ENCODE measurements at regions not wholly inside any gene's neighbourhood (a gene's known extent, or its start where the extent isn't known, plus 50 kb on each side); places are given as distances from the start of the nearest gene placed in this dataset.

- DNase-seq (ENCODE audit: insufficient read length, low spot score): no peak
- no peak for FAIRE-seq
- no peak for TF ChIP-seq POLR2A (IDR thresholded peaks at IDR 0.05; ENCODE audit: low read depth, low read length)
Measured at GRCh38 chr5:167863883-167864282, 427.6 kb upstream of the WWC1 start.

GRCh38 chr5:167864801-167865200 lies 426.6 kb upstream of the WWC1 start:
- TF ChIP-seq POLR2A (IDR thresholded peaks at IDR 0.05; ENCODE audit: low read depth, low read length): no peak
- FAIRE-seq (no peak), DNase-seq (ENCODE audit: insufficient read length, low spot score) (no peak)

- no peak for TF ChIP-seq POLR2A (IDR thresholded peaks at IDR 0.05; ENCODE audit: low read depth, low read length)
- no peak for DNase-seq (ENCODE audit: insufficient read length, low spot score)
- FAIRE-seq: no peak
Measured at GRCh38 chr5:167866797-167867196, 424.6 kb upstream of the WWC1 start.

DNA sequence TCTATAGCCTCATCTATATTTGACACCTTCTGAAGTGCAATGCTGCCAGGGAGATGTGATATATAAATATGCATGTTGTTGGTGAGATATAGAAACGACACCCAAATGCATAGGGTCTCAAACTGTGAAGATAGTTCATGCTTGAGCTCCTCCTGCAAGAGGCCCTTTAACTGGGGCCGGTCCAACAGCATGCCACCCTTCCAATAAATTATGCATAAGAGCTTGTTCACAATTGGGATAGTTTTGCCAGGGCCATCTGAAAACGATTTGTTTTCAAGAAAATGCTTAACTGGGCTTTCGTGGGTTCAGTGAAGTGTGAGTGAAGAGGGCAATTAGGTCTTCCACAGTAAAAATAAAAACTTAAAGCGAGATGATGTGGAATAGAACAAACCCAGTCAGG lies 424.2 kb upstream of the WWC1 start:
- FAIRE-seq: no peak
- TF ChIP-seq POLR2A (IDR thresholded peaks at IDR 0.05; ENCODE audit: low read depth, low read length): no peak
- no peak for DNase-seq (ENCODE audit: insufficient read length, low spot score)

DNA sequence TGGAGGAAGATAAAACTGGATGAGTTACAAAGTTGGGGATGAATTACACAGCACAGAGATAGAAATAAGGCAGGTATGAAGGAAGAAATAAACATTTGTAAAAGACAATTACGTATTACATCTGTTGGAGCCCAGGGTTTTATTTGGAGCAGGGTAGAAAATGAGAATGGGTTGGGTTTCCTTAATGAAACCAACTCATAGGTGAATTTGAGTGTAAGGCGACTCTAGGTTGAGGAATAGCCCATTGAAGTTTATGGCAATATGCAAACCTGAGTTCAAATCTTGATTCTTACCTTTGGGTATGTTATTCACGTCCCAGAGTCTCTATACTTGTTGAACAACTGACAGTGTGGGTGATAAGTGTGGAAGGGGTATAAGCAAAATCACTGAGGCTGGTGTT lies 422.3 kb upstream of the WWC1 start:
- no peak for TF ChIP-seq POLR2A (IDR thresholded peaks at IDR 0.05; ENCODE audit: low read depth, low read length)
- DNase-seq (ENCODE audit: insufficient read length, low spot score) (no peak), FAIRE-seq (no peak)

- TF ChIP-seq POLR2A (IDR thresholded peaks at IDR 0.05; ENCODE audit: low read depth, low read length): no peak
- FAIRE-seq: no peak
- DNase-seq (ENCODE audit: insufficient read length, low spot score): no peak
Measured at GRCh38 chr5:167870055-167870454, 421.4 kb upstream of the WWC1 start.

- FAIRE-seq: no peak
- DNase-seq (ENCODE audit: insufficient read length, low spot score): no peak
- no peak for TF ChIP-seq POLR2A (IDR thresholded peaks at IDR 0.05; ENCODE audit: low read depth, low read length)
Measured at GRCh38 chr5:167871091-167871490, 420.4 kb upstream of the WWC1 start.

GRCh38 chr5:167872791-167873190 lies 418.7 kb upstream of the WWC1 start:
- FAIRE-seq (no peak), DNase-seq (ENCODE audit: insufficient read length, low spot score) (no peak)
- no peak for TF ChIP-seq POLR2A (IDR thresholded peaks at IDR 0.05; ENCODE audit: low read depth, low read length)

GRCh38 chr5:167877114-167877722 lies 414.2 kb upstream of the WWC1 start:
- FAIRE-seq (no peak), DNase-seq (ENCODE audit: insufficient read length, low spot score) (no peak)
- TF ChIP-seq POLR2A (IDR thresholded peaks at IDR 0.05; ENCODE audit: low read depth, low read length): no peak

- TF ChIP-seq POLR2A (IDR thresholded peaks at IDR 0.05; ENCODE audit: low read depth, low read length): no peak
- DNase-seq (ENCODE audit: insufficient read length, low spot score): no peak
- FAIRE-seq: no peak
Measured at GRCh38 chr5:167877924-167878323, 413.5 kb upstream of the WWC1 start.

DNA sequence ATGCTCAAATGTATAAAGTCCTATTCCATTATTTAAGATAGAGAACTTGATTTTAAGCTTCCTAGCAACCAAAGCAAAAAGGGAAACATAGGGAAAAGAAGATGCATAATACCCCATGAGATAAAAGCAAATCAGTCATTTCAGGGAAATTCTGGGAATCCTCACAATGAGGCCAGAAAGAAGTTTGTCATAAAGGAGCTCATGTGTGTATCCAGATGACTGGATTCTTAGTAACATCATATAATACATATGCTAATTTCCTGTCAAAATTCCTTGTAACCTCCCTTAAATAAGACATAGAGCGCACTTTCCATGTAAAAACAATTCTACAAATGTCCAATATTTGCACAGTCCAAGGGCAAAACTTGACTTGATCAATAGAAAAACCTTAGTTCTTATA lies 411.0 kb upstream of the WWC1 start:
- FAIRE-seq (no peak), DNase-seq (ENCODE audit: insufficient read length, low spot score) (no peak)
- TF ChIP-seq POLR2A (IDR thresholded peaks at IDR 0.05; ENCODE audit: low read depth, low read length): no peak

DNA sequence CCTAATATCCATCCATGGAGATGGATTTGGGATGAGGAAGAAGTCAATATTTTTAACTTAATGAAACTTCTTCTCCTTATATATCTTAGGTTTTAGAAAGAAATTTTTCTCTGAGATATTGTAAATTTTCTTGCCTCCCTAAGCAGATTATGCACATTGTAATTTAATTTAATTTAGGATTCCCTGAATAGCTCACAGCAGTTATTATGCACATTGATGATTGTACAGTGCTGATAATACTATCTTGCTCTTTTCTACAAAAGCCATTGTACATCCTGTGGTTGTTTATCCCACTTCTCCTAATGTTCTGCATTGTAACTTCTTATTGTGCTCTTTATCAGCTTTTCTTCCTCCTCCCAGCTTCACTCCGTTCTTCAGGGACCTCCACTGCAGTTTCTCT lies 410.4 kb upstream of the WWC1 start:
- no peak for TF ChIP-seq POLR2A (IDR thresholded peaks at IDR 0.05; ENCODE audit: low read depth, low read length)
- FAIRE-seq (no peak), DNase-seq (ENCODE audit: insufficient read length, low spot score) (no peak)

GRCh38 chr5:167886196-167886595 lies 405.2 kb upstream of the WWC1 start:
- no peak for TF ChIP-seq POLR2A (IDR thresholded peaks at IDR 0.05; ENCODE audit: low read depth, low read length)
- DNase-seq (ENCODE audit: insufficient read length, low spot score) (no peak), FAIRE-seq (no peak)

DNA sequence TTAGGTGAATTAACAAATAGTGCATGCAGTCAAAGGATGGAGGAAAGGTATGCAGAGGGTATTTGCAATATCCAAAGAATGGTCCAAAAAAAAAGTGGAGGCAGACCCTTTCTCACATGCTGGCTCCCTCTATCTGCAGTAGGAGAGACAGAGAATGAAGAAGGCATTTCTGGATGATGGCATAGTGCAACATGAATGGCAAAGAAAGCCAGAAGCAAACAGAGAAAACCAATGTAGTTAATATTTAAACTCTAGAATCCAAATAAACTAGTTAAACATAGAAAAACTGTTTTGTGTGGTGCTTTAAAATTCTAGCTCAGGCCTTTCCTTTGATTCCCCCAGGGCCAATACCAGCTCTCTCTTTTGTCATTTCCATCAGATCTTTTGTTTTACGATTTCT lies 403.1 kb upstream of the WWC1 start:
- no peak for FAIRE-seq
- no peak for DNase-seq (ENCODE audit: insufficient read length, low spot score)
- TF ChIP-seq POLR2A (IDR thresholded peaks at IDR 0.05; ENCODE audit: low read depth, low read length): no peak

- no peak for FAIRE-seq
- no peak for TF ChIP-seq POLR2A (IDR thresholded peaks at IDR 0.05; ENCODE audit: low read depth, low read length)
- DNase-seq (ENCODE audit: insufficient read length, low spot score): no peak
Measured at GRCh38 chr5:167889276-167889675, 402.2 kb upstream of the WWC1 start.

Data from H54 (cell line).